BJ (cell line): ENCODE measurements at regions not wholly inside any gene's neighbourhood (a gene's known extent, or its start where the extent isn't known, plus 50 kb on each side); places are given as distances from the start of the nearest gene placed in this dataset.
"Not testable (repeated sequence)": the region's sequence is repeated elsewhere in the genome, so short reads cannot be mapped to it uniquely, and the experiment has no call there.

Source experiments
- CTCF ChIA-PET: fragments of 350-600 bp; formaldehyde crosslinking; extraction: SDS; loops from one replicate; lab custom pipeline; 2021; ENCODE audit warnings: antibody characterized with exemption, inconsistent platforms; lab: Yijun Ruan, JAX
- POLR2A ChIA-PET: fragments of 300-600 bp; sonication (Branson Sonifier 250); formaldehyde crosslinking; extraction: SDS; loops from one replicate; lab custom pipeline; 2021; ENCODE audit warnings: antibody characterized with exemption; lab: Charles Lee
- DNase-seq: peaks from one replicate; pipeline ENCODE4 v3.0.0-alpha.2; 2011; ENCODE audit warnings: low read depth
- H3K27me3 ChIP-seq: 2 replicates; pipeline ENCODE4 v1.6.0; 2011; ENCODE audit warnings: low read length; ENCODE audit not compliant: control insufficient read depth, insufficient read depth
- H3K36me3 ChIP-seq: 2 replicates; pipeline ENCODE4 v1.5.1; 2011; ENCODE audit warnings: low read length; ENCODE audit not compliant: control insufficient read depth, insufficient read depth
- H3K4me3 ChIP-seq: 2 replicates; pipeline ENCODE4 v1.5.1; 2011; ENCODE audit warnings: low read depth, mild to moderate bottlenecking, control low read depth, low read length
- TF ChIP-seq, protein P1 (sequence below): IDR thresholded peaks from 2 replicates; pipeline ENCODE4 v1.5.1; 2011; ENCODE audit warnings: low read depth, mild to moderate bottlenecking, control low read depth, inconsistent platforms, low read length, moderate library complexity; ENCODE audit not compliant: insufficient read depth

DNA sequence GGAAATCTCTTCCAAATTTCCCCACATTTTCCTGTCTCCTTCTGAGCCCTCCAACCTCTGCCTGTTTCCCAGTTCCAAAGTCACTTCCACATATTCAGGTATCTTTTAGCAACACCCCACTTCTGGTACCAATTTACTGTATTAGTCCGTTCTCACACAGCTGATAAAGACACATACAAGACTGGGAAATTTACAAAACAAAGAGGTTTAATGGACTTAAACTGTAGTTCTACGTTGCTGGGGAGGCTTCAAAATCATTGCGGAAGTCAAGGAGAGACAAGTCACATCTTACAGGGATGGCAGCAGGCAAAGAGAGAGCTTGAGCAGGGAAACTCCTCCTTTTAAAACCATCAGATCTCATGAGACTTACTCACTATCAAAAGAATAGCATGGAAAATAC is 122.0 kb downstream of the ALG1L2 start:
- DNase-seq, H3K27me3 ChIP-seq, POLR2A ChIA-PET, H3K36me3 ChIP-seq, H3K4me3 ChIP-seq, CTCF ChIA-PET: not testable (repeated sequence)

DNA sequence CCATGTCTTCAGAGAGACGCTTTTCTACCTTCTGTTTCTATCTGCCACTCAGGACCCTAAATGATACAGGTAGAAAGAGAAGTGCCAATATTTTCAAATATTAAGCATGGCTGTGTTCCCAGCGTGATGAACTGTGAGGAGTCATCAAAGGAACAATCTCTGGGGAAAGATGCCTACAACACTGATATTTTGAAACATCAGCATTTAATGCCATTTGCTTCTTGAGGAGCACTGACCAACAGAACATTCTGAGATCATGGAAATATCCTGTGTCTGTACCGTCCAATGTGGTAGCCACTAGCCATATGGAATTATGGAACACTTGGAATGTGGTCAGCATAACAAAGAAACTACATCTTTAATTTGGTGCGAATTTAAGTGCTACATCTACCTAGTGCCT is 117.9 kb upstream of the COL6A5 start:
- CTCF ChIA-PET, result no interaction called here

DNA sequence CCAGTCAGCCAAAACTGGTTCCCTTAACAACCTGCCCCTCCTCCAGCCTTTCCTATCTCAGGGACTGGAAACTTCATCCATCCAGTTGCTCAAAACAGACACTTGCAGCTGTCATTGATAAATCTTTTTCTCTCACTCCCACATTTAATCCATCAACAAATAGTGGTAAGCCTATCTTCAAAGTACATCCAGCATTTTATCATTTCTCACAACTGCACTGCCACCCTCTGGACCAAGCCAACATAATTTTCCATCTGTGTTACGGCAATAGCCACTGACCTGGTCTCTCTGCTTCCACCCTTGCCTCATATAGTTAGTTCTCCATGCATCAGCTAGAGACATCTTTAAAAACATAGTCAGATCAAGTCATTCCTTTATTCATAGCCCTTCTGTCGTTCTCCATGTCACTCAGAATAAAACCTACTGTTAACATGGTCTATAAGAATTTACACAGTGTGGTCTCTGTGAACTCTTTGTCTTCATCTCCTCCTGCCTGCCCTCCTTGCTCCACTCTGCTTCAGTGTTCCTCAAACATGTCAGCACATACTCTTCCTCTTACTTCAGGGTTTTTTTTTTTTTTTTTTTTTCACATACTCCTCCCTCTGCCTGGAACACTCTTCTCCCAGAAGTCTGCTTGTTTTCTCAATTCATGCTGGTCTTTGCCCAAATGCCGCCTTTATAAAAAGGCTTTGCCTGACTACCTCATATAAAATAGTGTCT is 102.5 kb upstream of the COL6A5 start:
- TF ChIP-seq, protein P1, sequence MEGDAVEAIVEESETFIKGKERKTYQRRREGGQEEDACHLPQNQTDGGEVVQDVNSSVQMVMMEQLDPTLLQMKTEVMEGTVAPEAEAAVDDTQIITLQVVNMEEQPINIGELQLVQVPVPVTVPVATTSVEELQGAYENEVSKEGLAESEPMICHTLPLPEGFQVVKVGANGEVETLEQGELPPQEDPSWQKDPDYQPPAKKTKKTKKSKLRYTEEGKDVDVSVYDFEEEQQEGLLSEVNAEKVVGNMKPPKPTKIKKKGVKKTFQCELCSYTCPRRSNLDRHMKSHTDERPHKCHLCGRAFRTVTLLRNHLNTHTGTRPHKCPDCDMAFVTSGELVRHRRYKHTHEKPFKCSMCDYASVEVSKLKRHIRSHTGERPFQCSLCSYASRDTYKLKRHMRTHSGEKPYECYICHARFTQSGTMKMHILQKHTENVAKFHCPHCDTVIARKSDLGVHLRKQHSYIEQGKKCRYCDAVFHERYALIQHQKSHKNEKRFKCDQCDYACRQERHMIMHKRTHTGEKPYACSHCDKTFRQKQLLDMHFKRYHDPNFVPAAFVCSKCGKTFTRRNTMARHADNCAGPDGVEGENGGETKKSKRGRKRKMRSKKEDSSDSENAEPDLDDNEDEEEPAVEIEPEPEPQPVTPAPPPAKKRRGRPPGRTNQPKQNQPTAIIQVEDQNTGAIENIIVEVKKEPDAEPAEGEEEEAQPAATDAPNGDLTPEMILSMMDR, result 0 out of 2 replicates have a peak, but pooled peaks have one; percentile 17
- Histone ChIP-seq H3K36me3 (no peaks in the 10 kb centered on the region), H3K27me3 (no peaks in the 10 kb centered on the region), H3K4me3 (no peak overlapping the region)
- ChIA-PET POLR2A (no interaction called here), CTCF (interaction anchor here (1.7 kb wide), 1 partner anchor 301 kb away, joined by 5 read pairs; no protein-coding TSS in a partner anchor)
- no peak for DNase-seq

More for the DNA sequence above, 117.9 kb upstream of the COL6A5 start:
- H3K36me3 ChIP-seq, result no peaks in the 10 kb centered on the region
- H3K27me3 ChIP-seq, result no peaks in the 10 kb centered on the region
- POLR2A ChIA-PET, result no interaction called here
- TF ChIP-seq, protein P1, result no peak
- DNase-seq, result no peak
- no peak overlapping the region for H3K4me3 ChIP-seq

DNA sequence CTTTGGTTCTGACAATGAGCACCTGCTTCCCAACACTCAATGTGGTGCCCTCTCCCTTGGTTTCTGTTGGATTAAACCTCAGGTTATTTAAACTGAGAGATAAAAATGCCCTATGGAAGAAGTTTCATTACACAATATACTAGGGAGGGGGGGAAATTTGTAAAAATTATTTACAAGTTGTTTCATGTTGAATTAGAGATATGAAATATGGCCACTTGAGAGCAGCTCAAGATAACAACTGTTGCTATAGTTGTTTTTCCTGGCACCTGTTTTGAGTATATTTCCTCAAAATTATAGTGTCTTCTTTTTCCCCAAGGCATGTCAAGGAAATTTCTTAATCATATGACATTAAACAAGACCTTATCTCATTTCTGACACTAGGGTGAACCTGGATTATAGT is 101.7 kb upstream of the COL6A5 start:
- CTCF ChIA-PET, result interaction anchor here (1.0 to 1.7 kb wide), 2 partner anchors 16 to 302 kb away, joined by 3 to 5 read pairs; no protein-coding TSS in a partner anchor
- POLR2A ChIA-PET, result no interaction called here
- H3K4me3 ChIP-seq, result no peak overlapping the region
- H3K36me3 ChIP-seq, result no peaks in the 10 kb centered on the region
- H3K27me3 ChIP-seq, result no peaks in the 10 kb centered on the region
- DNase-seq, result no peak
- TF ChIP-seq, protein P1, result no peak

DNA sequence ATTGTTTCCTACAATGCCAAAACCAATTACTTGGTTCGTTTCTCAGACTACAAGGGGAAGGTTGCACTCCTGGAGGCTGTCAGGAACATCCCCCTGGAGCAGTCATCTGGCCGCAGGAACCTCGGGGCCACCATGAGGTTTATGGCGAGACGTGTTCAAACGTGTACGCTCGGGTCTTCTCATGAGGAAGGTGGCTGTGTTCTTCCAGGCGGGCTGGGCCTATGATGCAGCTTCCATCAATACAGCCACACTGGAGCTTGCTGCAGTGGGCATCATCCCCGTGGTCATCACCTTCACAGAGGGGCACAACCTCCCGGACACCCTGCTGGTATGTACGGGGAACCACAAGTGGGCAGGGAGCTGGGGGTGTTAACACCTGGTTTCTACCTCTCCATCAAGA is 94.5 kb upstream of the COL6A5 start:
- ChIA-PET POLR2A (no interaction called here), CTCF (no interaction called here)
- TF ChIP-seq, protein P1, result no peak
- no peak for DNase-seq
- H3K36me3 ChIP-seq, result no peaks in the 10 kb centered on the region
- H3K4me3 ChIP-seq, result no peak overlapping the region
- no peaks in the 10 kb centered on the region for H3K27me3 ChIP-seq
